ENCODE measurements at regions not wholly inside any gene's neighbourhood (a gene's known extent, or its start where the extent isn't known, plus 50 kb on each side); places are given as distances from the start of the nearest gene placed in this dataset.

GRCh38 chr9:31232485-31232884 lies 1152.0 kb upstream of the ACO1 start:
- DNase-seq (ENCODE audit: low spot score) = no peak
- H3K27me3 Mint-ChIP-seq (ENCODE audit: low read depth) = no peaks in the 10 kb centered on the region
- H3K4me3 Mint-ChIP-seq = no peak overlapping the region
- no peak overlapping the region for H3K27ac Mint-ChIP-seq
- H3K36me3 Mint-ChIP-seq (ENCODE audit: low read depth) = no peaks in the 10 kb centered on the region
- peaks cover 13% of the 10 kb centered on the region for H3K9me3 Mint-ChIP-seq
- H3K4me1 Mint-ChIP-seq (ENCODE audit: low read depth) = peaks cover 3% of the 10 kb centered on the region

GRCh38 chr9:31236344-31236743 lies 1148.1 kb upstream of the ACO1 start:
- Mint-ChIP-seq H3K36me3 (ENCODE audit: low read depth) (no peaks in the 10 kb centered on the region), H3K27ac (no peak overlapping the region), H3K9me3 (no peaks in the 10 kb centered on the region), H3K27me3 (ENCODE audit: low read depth) (no peaks in the 10 kb centered on the region), H3K4me1 (ENCODE audit: low read depth) (peaks cover 3% of the 10 kb centered on the region), H3K4me3 (no peak overlapping the region)
- no peak for DNase-seq (ENCODE audit: low spot score)

GRCh38 chr9:31243386-31243785 lies 1141.1 kb upstream of the ACO1 start:
- Mint-ChIP-seq H3K27ac (no peak overlapping the region), H3K9me3 (no peaks in the 10 kb centered on the region)

GRCh38 chr9:31248156-31248555 lies 1136.3 kb upstream of the ACO1 start:
- no peaks in the 10 kb centered on the region for H3K36me3 Mint-ChIP-seq (ENCODE audit: low read depth)
- H3K27me3 Mint-ChIP-seq (ENCODE audit: low read depth) = no peaks in the 10 kb centered on the region
- H3K27ac Mint-ChIP-seq = no peak overlapping the region
- no peak overlapping the region for H3K4me3 Mint-ChIP-seq
- no peaks in the 10 kb centered on the region for H3K4me1 Mint-ChIP-seq (ENCODE audit: low read depth)
- no peak for DNase-seq (ENCODE audit: low spot score)
- H3K9me3 Mint-ChIP-seq = no peaks in the 10 kb centered on the region

More at GRCh38 chr9:31243386-31243785, 1141.1 kb upstream of the ACO1 start:
- Mint-ChIP-seq H3K4me3 (no peak overlapping the region), H3K4me1 (ENCODE audit: low read depth) (no peaks in the 10 kb centered on the region), H3K27me3 (ENCODE audit: low read depth) (no peaks in the 10 kb centered on the region), H3K36me3 (ENCODE audit: low read depth) (no peaks in the 10 kb centered on the region)
- DNase-seq (ENCODE audit: low spot score) = no peak

GRCh38 chr9:31251386-31251785 lies 1133.1 kb upstream of the ACO1 start:
- Mint-ChIP-seq H3K4me3 (no peak overlapping the region), H3K4me1 (ENCODE audit: low read depth) (no peaks in the 10 kb centered on the region), H3K27ac (no peak overlapping the region), H3K9me3 (no peaks in the 10 kb centered on the region), H3K27me3 (ENCODE audit: low read depth) (no peaks in the 10 kb centered on the region), H3K36me3 (ENCODE audit: low read depth) (no peaks in the 10 kb centered on the region)
- no peak for DNase-seq (ENCODE audit: low spot score)

GRCh38 chr9:31253800-31254762 lies 1130.4 kb upstream of the ACO1 start:
- Mint-ChIP-seq H3K27ac (no peak overlapping the region), H3K4me3 (no peak overlapping the region), H3K36me3 (ENCODE audit: low read depth) (no peaks in the 10 kb centered on the region), H3K9me3 (no peaks in the 10 kb centered on the region), H3K27me3 (ENCODE audit: low read depth) (no peaks in the 10 kb centered on the region), H3K4me1 (ENCODE audit: low read depth) (no peaks in the 10 kb centered on the region)
- DNase-seq (ENCODE audit: low spot score) = no peak

- Mint-ChIP-seq H3K4me3 (no peak overlapping the region), H3K36me3 (ENCODE audit: low read depth) (no peaks in the 10 kb centered on the region), H3K27ac (no peak overlapping the region), H3K27me3 (ENCODE audit: low read depth) (no peaks in the 10 kb centered on the region), H3K9me3 (no peaks in the 10 kb centered on the region), H3K4me1 (ENCODE audit: low read depth) (peaks cover 3% of the 10 kb centered on the region)
- no peak for DNase-seq (ENCODE audit: low spot score)
These were observed 1129.2 kb upstream of the ACO1 start for GRCh38 chr9:31255211-31255610.

GRCh38 chr9:31259824-31260223 lies 1124.6 kb upstream of the ACO1 start:
- H3K27me3 Mint-ChIP-seq (ENCODE audit: low read depth) = no peaks in the 10 kb centered on the region
- H3K4me3 Mint-ChIP-seq = no peak overlapping the region
- no peaks in the 10 kb centered on the region for H3K9me3 Mint-ChIP-seq
- H3K4me1 Mint-ChIP-seq (ENCODE audit: low read depth) = peaks cover 4% of the 10 kb centered on the region
- DNase-seq (ENCODE audit: low spot score) = no peak
- H3K36me3 Mint-ChIP-seq (ENCODE audit: low read depth) = no peaks in the 10 kb centered on the region
- H3K27ac Mint-ChIP-seq = peak overlapping the region; percentile 26

- Mint-ChIP-seq H3K4me3 (no peak overlapping the region), H3K9me3 (no peaks in the 10 kb centered on the region), H3K27ac (no peak overlapping the region), H3K27me3 (ENCODE audit: low read depth) (no peaks in the 10 kb centered on the region), H3K36me3 (ENCODE audit: low read depth) (no peaks in the 10 kb centered on the region), H3K4me1 (ENCODE audit: low read depth) (peaks cover 4% of the 10 kb centered on the region)
- DNase-seq (ENCODE audit: low spot score) = no peak
These were observed 1111.8 kb upstream of the ACO1 start for GRCh38 chr9:31272456-31273295.

GRCh38 chr9:31275419-31275818 lies 1109.0 kb upstream of the ACO1 start:
- H3K36me3 Mint-ChIP-seq (ENCODE audit: low read depth) = no peaks in the 10 kb centered on the region
- H3K9me3 Mint-ChIP-seq = no peaks in the 10 kb centered on the region
- peaks cover 4% of the 10 kb centered on the region for H3K4me1 Mint-ChIP-seq (ENCODE audit: low read depth)

GRCh38 chr9:31290731-31291130 lies 1093.7 kb upstream of the ACO1 start:
- no peaks in the 10 kb centered on the region for H3K4me1 Mint-ChIP-seq (ENCODE audit: low read depth)
- H3K27me3 Mint-ChIP-seq (ENCODE audit: low read depth) = no peaks in the 10 kb centered on the region
- H3K4me3 Mint-ChIP-seq = no peak overlapping the region
- no peak for DNase-seq (ENCODE audit: low spot score)
- H3K36me3 Mint-ChIP-seq (ENCODE audit: low read depth) = no peaks in the 10 kb centered on the region
- peaks cover 7% of the 10 kb centered on the region for H3K9me3 Mint-ChIP-seq
- H3K27ac Mint-ChIP-seq = no peak overlapping the region

More at GRCh38 chr9:31275419-31275818, 1109.0 kb upstream of the ACO1 start:
- Mint-ChIP-seq H3K4me3 (no peak overlapping the region), H3K27ac (no peak overlapping the region), H3K27me3 (ENCODE audit: low read depth) (no peaks in the 10 kb centered on the region)
- no peak for DNase-seq (ENCODE audit: low spot score)

- DNase-seq (ENCODE audit: low spot score) = no peak
- H3K27ac Mint-ChIP-seq = no peak overlapping the region
- H3K27me3 Mint-ChIP-seq (ENCODE audit: low read depth) = no peaks in the 10 kb centered on the region
- H3K36me3 Mint-ChIP-seq (ENCODE audit: low read depth) = no peaks in the 10 kb centered on the region
- H3K9me3 Mint-ChIP-seq = no peaks in the 10 kb centered on the region
- peaks cover 9% of the 10 kb centered on the region for H3K4me1 Mint-ChIP-seq (ENCODE audit: low read depth)
- H3K4me3 Mint-ChIP-seq = peak overlapping the region; percentile 11
These were observed 1081.6 kb upstream of the ACO1 start for GRCh38 chr9:31302620-31303418.

GRCh38 chr9:31304576-31304975 lies 1079.9 kb upstream of the ACO1 start:
- Mint-ChIP-seq H3K4me3 (no peak overlapping the region), H3K27me3 (ENCODE audit: low read depth) (no peaks in the 10 kb centered on the region), H3K36me3 (ENCODE audit: low read depth) (no peaks in the 10 kb centered on the region), H3K27ac (no peak overlapping the region), H3K9me3 (no peaks in the 10 kb centered on the region), H3K4me1 (ENCODE audit: low read depth) (peaks cover 9% of the 10 kb centered on the region)
- DNase-seq (ENCODE audit: low spot score) = no peak

All from T-helper 2 cell treated with Interferon-gamma antibody and Interleukin-4, amounts not matched to agents 5 μg/mL and 100 μg/mL, for 36 hours (primary cell).